ENCODE measurements at regions not wholly inside any gene's neighbourhood (a gene's known extent, or its start where the extent isn't known, plus 50 kb on each side); places are given as distances from the start of the nearest gene placed in this dataset.

GRCh38 chr3:27986234-27986879, 255.1 kb upstream of the CMC1 start:
- POLR2A ChIA-PET = no interaction called here
- Mint-ChIP-seq H3K9me3 (no peaks in the 10 kb centered on the region), H3K27ac (no peak overlapping the region)

GRCh38 chr3:27990324-27990723, 251.1 kb upstream of the CMC1 start:
- POLR2A ChIA-PET = no interaction called here
- no peak for TF ChIP-seq CTCF (IDR thresholded peaks at IDR 0.05)
- H3K9me3 Mint-ChIP-seq = no peaks in the 10 kb centered on the region

More at GRCh38 chr3:27986234-27986879, 255.1 kb upstream of the CMC1 start:
- Mint-ChIP-seq H3K4me3 (no peak overlapping the region), H3K27me3 (no peaks in the 10 kb centered on the region), H3K4me1 (ENCODE audit: low read depth) (no peaks in the 10 kb centered on the region), H3K36me3 (ENCODE audit: low read depth) (no peaks in the 10 kb centered on the region)
- TF ChIP-seq CTCF (IDR thresholded peaks at IDR 0.05) = no peak
- CTCF ChIA-PET = no interaction called here
- ATAC-seq (no peak), DNase-seq (no peak)
- intact Hi-C loops (cut with micrococcal nuclease) = no loop called here

GRCh38 chr3:27990837-27991236, 250.6 kb upstream of the CMC1 start:
- Mint-ChIP-seq H3K36me3 (ENCODE audit: low read depth) (no peaks in the 10 kb centered on the region), H3K4me1 (ENCODE audit: low read depth) (no peaks in the 10 kb centered on the region), H3K4me3 (no peak overlapping the region), H3K27ac (no peak overlapping the region), H3K9me3 (no peaks in the 10 kb centered on the region), H3K27me3 (no peaks in the 10 kb centered on the region)
- ChIA-PET POLR2A (no interaction called here), CTCF (no interaction called here)
- no peak for TF ChIP-seq CTCF (IDR thresholded peaks at IDR 0.05)
- intact Hi-C loops (cut with micrococcal nuclease) = no loop called here
- ATAC-seq (no peak), DNase-seq (no peak)

More at GRCh38 chr3:27990324-27990723, 251.1 kb upstream of the CMC1 start:
- Mint-ChIP-seq H3K4me1 (ENCODE audit: low read depth) (no peaks in the 10 kb centered on the region), H3K4me3 (no peak overlapping the region), H3K36me3 (ENCODE audit: low read depth) (no peaks in the 10 kb centered on the region), H3K27me3 (no peaks in the 10 kb centered on the region), H3K27ac (no peak overlapping the region)
- CTCF ChIA-PET = no interaction called here
- ATAC-seq (no peak), DNase-seq (no peak)
- intact Hi-C loops (cut with micrococcal nuclease) = no loop called here

GRCh38 chr3:27993051-27993450, 248.4 kb upstream of the CMC1 start:
- no peaks in the 10 kb centered on the region for H3K27me3 Mint-ChIP-seq
- CTCF ChIA-PET = no interaction called here
- intact Hi-C loops (cut with micrococcal nuclease) = no loop called here
- no peaks in the 10 kb centered on the region for H3K36me3 Mint-ChIP-seq (ENCODE audit: low read depth)
- POLR2A ChIA-PET = no interaction called here
- H3K4me3 Mint-ChIP-seq = no peak overlapping the region
- no peak for TF ChIP-seq CTCF (IDR thresholded peaks at IDR 0.05)
- H3K4me1 Mint-ChIP-seq (ENCODE audit: low read depth) = no peaks in the 10 kb centered on the region
- H3K27ac Mint-ChIP-seq = no peak overlapping the region
- H3K9me3 Mint-ChIP-seq = no peaks in the 10 kb centered on the region
- ATAC-seq (no peak), DNase-seq (no peak)

- H3K27me3 Mint-ChIP-seq = no peaks in the 10 kb centered on the region
- no peaks in the 10 kb centered on the region for H3K4me1 Mint-ChIP-seq (ENCODE audit: low read depth)
- no peak for TF ChIP-seq CTCF (IDR thresholded peaks at IDR 0.05)
- CTCF ChIA-PET = no interaction called here
- DNase-seq (no peak), ATAC-seq (no peak)
- H3K36me3 Mint-ChIP-seq (ENCODE audit: low read depth) = peaks cover 1% of the 10 kb centered on the region
- H3K4me3 Mint-ChIP-seq = no peak overlapping the region
- POLR2A ChIA-PET = no interaction called here
- intact Hi-C loops (cut with micrococcal nuclease) = no loop called here
- H3K27ac Mint-ChIP-seq = no peak overlapping the region
- peaks cover 5% of the 10 kb centered on the region for H3K9me3 Mint-ChIP-seq
Observed at GRCh38 chr3:28000608-28001007, 240.8 kb upstream of the CMC1 start.
